ENCODE measurements at regions not wholly inside any gene's neighbourhood (a gene's known extent, or its start where the extent isn't known, plus 50 kb on each side); places are given as distances from the start of the nearest gene placed in this dataset.

DNA sequence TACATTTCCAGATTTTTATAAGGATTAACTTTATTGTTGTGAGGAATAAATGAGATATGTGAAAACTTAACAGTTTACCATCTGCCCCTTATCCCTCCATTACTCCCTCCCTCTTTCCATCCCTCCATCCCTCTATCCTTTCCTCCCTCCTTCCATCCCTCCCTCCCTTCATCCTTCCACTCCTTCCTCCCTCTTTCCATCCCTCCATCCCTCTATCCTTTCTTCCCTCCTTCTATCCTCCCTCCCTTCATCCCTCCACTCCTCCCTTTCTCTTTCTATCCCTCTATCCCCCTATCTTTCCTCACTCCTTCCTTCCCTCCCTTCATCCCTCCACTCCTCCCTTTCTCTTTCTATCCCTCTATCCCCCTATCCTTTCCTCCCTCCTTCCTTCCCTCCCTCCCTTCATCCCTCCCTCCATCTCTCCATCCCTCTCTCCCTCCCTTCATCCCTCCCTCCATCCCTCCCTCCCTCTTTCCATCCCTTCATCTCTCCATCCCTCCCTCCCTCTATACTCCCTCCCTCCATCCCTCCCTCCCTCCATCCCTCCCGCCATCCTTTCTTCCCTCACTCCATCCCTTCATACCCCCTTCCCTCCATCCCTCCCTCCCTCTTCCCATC is 181.8 kb upstream of the PLXNC1 start:
- no peaks in the 10 kb centered on the region for H3K4me1 ChIP-seq (ENCODE audit: insufficient read depth)
- 83 to 89% (median 86%) methylated on average over 1 of the region's 1 CpG for WGBS, 3 donors
- H3K36me3 ChIP-seq = no peaks in the 10 kb centered on the region
- no peak for DNase-seq
- no peak overlapping the region for H3K27ac ChIP-seq
- intact Hi-C loops (cut with DNase I) = no loop called here
- H3K4me3 ChIP-seq = no peak overlapping the region
- H3K9me3 ChIP-seq = no peaks in the 10 kb centered on the region
- TF ChIP-seq POLR2A (IDR thresholded peaks at IDR 0.05) (no peak), EP300 (IDR thresholded peaks at IDR 0.05) (no peak), CTCF (IDR thresholded peaks at IDR 0.05) (no peak)
- H3K27me3 ChIP-seq = no peaks in the 10 kb centered on the region

DNA sequence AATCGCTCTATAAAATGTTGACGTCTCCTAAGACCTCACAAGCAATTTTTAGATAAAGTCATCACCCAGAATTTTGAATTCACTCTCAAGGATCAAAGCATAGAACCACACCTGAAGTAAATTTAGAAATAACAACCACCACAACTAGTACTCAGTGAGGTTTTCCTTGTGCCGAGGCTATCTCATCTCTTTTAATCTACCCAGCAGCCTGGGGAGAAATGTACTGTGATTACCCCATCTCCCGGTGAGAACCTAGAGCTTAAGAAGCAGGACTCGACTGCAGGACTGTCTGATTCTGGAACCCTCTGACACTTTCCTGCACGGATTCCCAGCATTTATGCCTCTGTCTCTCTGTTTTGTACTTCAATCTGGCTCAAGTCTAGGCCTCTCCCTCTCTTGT is 180.9 kb upstream of the PLXNC1 start:
- Histone ChIP-seq H3K27me3 (no peaks in the 10 kb centered on the region), H3K27ac (no peak overlapping the region), H3K4me1 (ENCODE audit: insufficient read depth) (no peaks in the 10 kb centered on the region), H3K36me3 (no peaks in the 10 kb centered on the region), H3K9me3 (no peaks in the 10 kb centered on the region), H3K4me3 (no peak overlapping the region)
- no peak for DNase-seq
- WGBS, 3 donors = 88 to 91% (median 89%) methylated on average over 6 of the region's 6 CpGs
- no peak for TF ChIP-seq POLR2A (IDR thresholded peaks at IDR 0.05)
- no peak for TF ChIP-seq CTCF (IDR thresholded peaks at IDR 0.05)
- TF ChIP-seq EP300 (IDR thresholded peaks at IDR 0.05) = no peak
- intact Hi-C loops (cut with DNase I) = no loop called here

- Histone ChIP-seq H3K27me3 (no peaks in the 10 kb centered on the region), H3K36me3 (no peaks in the 10 kb centered on the region), H3K4me3 (no peak overlapping the region), H3K9me3 (no peaks in the 10 kb centered on the region), H3K4me1 (ENCODE audit: insufficient read depth) (no peaks in the 10 kb centered on the region), H3K27ac (no peak overlapping the region)
- WGBS, 3 donors = 89 to 91% (median 90%) methylated on average over 12 of the region's 12 CpGs
- TF ChIP-seq POLR2A (IDR thresholded peaks at IDR 0.05) = no peak
- TF ChIP-seq CTCF (IDR thresholded peaks at IDR 0.05) = no peak
- TF ChIP-seq EP300 (IDR thresholded peaks at IDR 0.05) = no peak
- intact Hi-C loops (cut with DNase I) = no loop called here
- DNase-seq = no peak
Measured at GRCh38 chr12:93968536-93969285, 179.7 kb upstream of the PLXNC1 start.

- 75 to 95% (median 83%) methylated on average over 10 of the region's 10 CpGs for WGBS, 3 donors
- Histone ChIP-seq H3K9me3 (no peaks in the 10 kb centered on the region), H3K4me3 (no peak overlapping the region), H3K4me1 (ENCODE audit: insufficient read depth) (no peaks in the 10 kb centered on the region), H3K27me3 (no peaks in the 10 kb centered on the region), H3K27ac (no peak overlapping the region), H3K36me3 (no peaks in the 10 kb centered on the region)
- no peak for DNase-seq
- TF ChIP-seq POLR2A (IDR thresholded peaks at IDR 0.05) (no peak), EP300 (IDR thresholded peaks at IDR 0.05) (no peak), CTCF (IDR thresholded peaks at IDR 0.05) (no peak)
- intact Hi-C loops (cut with DNase I) = no loop called here
Measured at GRCh38 chr12:93970900-93971688, 177.3 kb upstream of the PLXNC1 start.
